GM23338 (cell line): ENCODE measurements at regions not wholly inside any gene's neighbourhood (a gene's known extent, or its start where the extent isn't known, plus 50 kb on each side); places are given as distances from the start of the nearest gene placed in this dataset.

Experiments
- ATAC-seq: fragments of 200-7000 bp; cut with Tn5 transposase; 3 replicates; pipeline ENCODE4 v1.9.1; 2020
- DNase-seq: peaks from one replicate; pipeline ENCODE4 v3.0.0-alpha.2; 2015; ENCODE audit warnings: low spot score
- H2AFZ ChIP-seq: fragments of 200-600 bp; sonication (generic); 2 replicates; pipeline ENCODE4 v1.8.0; 2016; ENCODE audit warnings: antibody characterized with exemption, mild to moderate bottlenecking, moderate library complexity
- H3F3A ChIP-seq: fragments of 200-600 bp; sonication (generic); replicated peaks from 2 replicates; pipeline ENCODE4 v1.8.0; 2017; ENCODE audit warnings: antibody characterized with exemption, mixed run types, low read depth
- H3K27ac ChIP-seq: fragments of 200-600 bp; sonication (generic); 2 replicates; pipeline ENCODE4 v1.6.1; 2016; ENCODE audit warnings: low read depth
- H3K27me3 ChIP-seq: fragments of 200-600 bp; sonication (generic); 2 replicates; pipeline ENCODE4 v1.8.0; 2016; ENCODE audit warnings: mild to moderate bottlenecking, mixed run types, moderate library complexity; ENCODE audit not compliant: insufficient read depth
- H3K36me3 ChIP-seq: fragments of 200-600 bp; sonication (generic); 2 replicates; pipeline ENCODE4 v1.8.0; 2016; ENCODE audit warnings: mild to moderate bottlenecking; ENCODE audit not compliant: insufficient read depth
- H3K4me1 ChIP-seq: fragments of 200-600 bp; sonication (generic); 2 replicates; pipeline ENCODE4 v1.8.0; 2016; ENCODE audit warnings: mild to moderate bottlenecking, moderate library complexity; ENCODE audit not compliant: insufficient read depth
- H3K4me2 ChIP-seq: fragments of 200-600 bp; sonication (generic); 2 replicates; pipeline ENCODE4 v1.7.1; 2017; ENCODE audit warnings: mixed run types
- H3K4me3 ChIP-seq: fragments of 200-600 bp; sonication (generic); 2 replicates; pipeline ENCODE4 v1.6.1; 2016; ENCODE audit warnings: mixed run types
- H3K79me2 ChIP-seq: fragments of 200-600 bp; sonication (generic); replicated peaks from 2 replicates; pipeline ENCODE4 v1.8.0; 2017; ENCODE audit warnings: mild to moderate bottlenecking; ENCODE audit not compliant: insufficient read depth
- H3K9me2 ChIP-seq: fragments of 200-600 bp; sonication (generic); 2 replicates; pipeline ENCODE4 v1.8.0; 2017; ENCODE audit not compliant: insufficient read depth
- H4K20me1 ChIP-seq: fragments of 200-600 bp; sonication (generic); replicated peaks from 2 replicates; pipeline ENCODE4 v1.8.0; 2017; ENCODE audit warnings: mild to moderate bottlenecking; ENCODE audit not compliant: insufficient read depth
- H3K27ac Mint-ChIP-seq: 2 replicates; pipeline ENCODE4 v1.8.0; 2020; ENCODE audit warnings: inconsistent platforms, mild to moderate bottlenecking, moderate library complexity, mixed read lengths
- H3K27me3 Mint-ChIP-seq: 3 replicates; pipeline ENCODE4 v1.8.0; 2022; ENCODE audit warnings: low read depth, mild to moderate bottlenecking, moderate library complexity, mixed read lengths, inconsistent platforms; ENCODE audit not compliant: insufficient read depth, poor library complexity
- H3K36me3 Mint-ChIP-seq: 3 replicates; pipeline ENCODE4 v1.8.0; 2021; ENCODE audit warnings: low read depth, mild to moderate bottlenecking, inconsistent platforms, moderate library complexity, mixed read lengths
- H3K4me1 Mint-ChIP-seq: 3 replicates; pipeline ENCODE4 v1.8.0; 2020; ENCODE audit warnings: mild to moderate bottlenecking, inconsistent platforms, mixed read lengths
- H3K4me3 Mint-ChIP-seq: 3 replicates; pipeline ENCODE4 v1.8.0; 2021; ENCODE audit warnings: moderate library complexity, mild to moderate bottlenecking, inconsistent platforms, mixed read lengths
- H3K9me3 Mint-ChIP-seq: 3 replicates; pipeline ENCODE4 v1.8.0; 2020; ENCODE audit warnings: moderate library complexity, mild to moderate bottlenecking, inconsistent platforms, mixed read lengths
- CREB1 ChIP-seq: fragments of 250-450 bp; sonication (Bioruptor Pico); IDR thresholded peaks from 2 replicates; pipeline ENCODE4 v1.5.0; 2020; ENCODE audit warnings: low read depth, mild to moderate bottlenecking, moderate library complexity
- CTCF ChIP-seq, 2 experiments: fragments of 200-600 bp in 1 of 2; sonication (generic) in 1 of 2; conservative IDR thresholded peaks; 2 replicates each; pipeline versions ENCODE4 v1.5.1 to v1.6.1; 2016 to 2017; ENCODE audit warnings: antibody characterized with exemption in 2 of 2, low read depth in 2 of 2, mild to moderate bottlenecking in 2 of 2, moderate library complexity in 1 of 2
- POLR2AphosphoS5 ChIP-seq: IDR thresholded peaks from 2 replicates; pipeline ENCODE4 v1.6.1; 2016; ENCODE audit warnings: antibody characterized with exemption, low read depth
- REST ChIP-seq: IDR thresholded peaks from one replicate; pipeline ENCODE4 v1.6.1; 2018; ENCODE audit warnings: antibody characterized with exemption; ENCODE audit not compliant: unreplicated experiment
- ZNF114 ChIP-seq: fragments of 250-450 bp; sonication (Bioruptor Pico); IDR thresholded peaks from 2 replicates; pipeline ENCODE4 v1.5.0; 2020; ENCODE audit warnings: mild to moderate bottlenecking, moderate library complexity
- ZNF331 ChIP-seq: fragments of 250-450 bp; sonication (Bioruptor Pico); IDR thresholded peaks from 2 replicates; pipeline ENCODE4 v1.5.0; 2020; ENCODE audit warnings: low read depth, mild to moderate bottlenecking, moderate library complexity
- TF ChIP-seq, protein P1 (sequence below): IDR thresholded peaks from 2 replicates; pipeline ENCODE4 v1.6.1; 2016; ENCODE audit warnings: antibody characterized with exemption
- TF ChIP-seq, protein P2 (sequence below): fragments of 250-450 bp; sonication (Bioruptor Pico); IDR thresholded peaks from 2 replicates; pipeline ENCODE4 v1.5.0; 2020; ENCODE audit warnings: mild to moderate bottlenecking, moderate library complexity

- no peaks in the 10 kb centered on the region for H4K20me1 ChIP-seq
- peaks cover 8% of the 10 kb centered on the region; the same call in 2 of the 3 replicates for H3K4me1 Mint-ChIP-seq
- peaks cover 3% of the 10 kb centered on the region; the same call in 1 of the 2 replicates for H3K4me1 ChIP-seq
- H3K79me2 ChIP-seq: no peaks in the 10 kb centered on the region
- H3K4me3 ChIP-seq: peak overlapping the region; percentile 41; the same call in 1 of the 2 replicates
- peak overlapping the region; percentile 16 for H3K4me3 Mint-ChIP-seq
- peak overlapping the region; percentile 72 for H3K4me2 ChIP-seq
- no peaks in the 10 kb centered on the region for H3F3A ChIP-seq
- H3K9me3 Mint-ChIP-seq: no peaks in the 10 kb centered on the region
- no peak overlapping the region for H3K27ac Mint-ChIP-seq
- H2AFZ ChIP-seq: peak overlapping the region; percentile 49
- H3K9me2 ChIP-seq: no peaks in the 10 kb centered on the region
- no peaks in the 10 kb centered on the region for H3K36me3 Mint-ChIP-seq
- no peak overlapping the region for H3K27ac ChIP-seq
- peaks cover 2% of the 10 kb centered on the region for H3K27me3 Mint-ChIP-seq
- peak; percentile 88 for ATAC-seq
- peak; percentile 90 for DNase-seq
- TF ChIP-seq ZNF114 (CRISPR knock-in tag) (no peak), CREB1 (CRISPR knock-in tag) (0 out of 2 replicates have a peak, but pooled peaks have one; percentile 14), ZNF331 (CRISPR knock-in tag) (no peak), CTCF (conservative IDR thresholded peaks at IDR 0.05; ENCODE audit: low read depth in 2 of 2) (peak; percentile 86 to 94), REST (no peak), POLR2AphosphoS5 (no peak)
- TF ChIP-seq, protein P1, sequence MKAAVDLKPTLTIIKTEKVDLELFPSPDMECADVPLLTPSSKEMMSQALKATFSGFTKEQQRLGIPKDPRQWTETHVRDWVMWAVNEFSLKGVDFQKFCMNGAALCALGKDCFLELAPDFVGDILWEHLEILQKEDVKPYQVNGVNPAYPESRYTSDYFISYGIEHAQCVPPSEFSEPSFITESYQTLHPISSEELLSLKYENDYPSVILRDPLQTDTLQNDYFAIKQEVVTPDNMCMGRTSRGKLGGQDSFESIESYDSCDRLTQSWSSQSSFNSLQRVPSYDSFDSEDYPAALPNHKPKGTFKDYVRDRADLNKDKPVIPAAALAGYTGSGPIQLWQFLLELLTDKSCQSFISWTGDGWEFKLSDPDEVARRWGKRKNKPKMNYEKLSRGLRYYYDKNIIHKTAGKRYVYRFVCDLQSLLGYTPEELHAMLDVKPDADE: no peak
- TF ChIP-seq, protein P2, sequence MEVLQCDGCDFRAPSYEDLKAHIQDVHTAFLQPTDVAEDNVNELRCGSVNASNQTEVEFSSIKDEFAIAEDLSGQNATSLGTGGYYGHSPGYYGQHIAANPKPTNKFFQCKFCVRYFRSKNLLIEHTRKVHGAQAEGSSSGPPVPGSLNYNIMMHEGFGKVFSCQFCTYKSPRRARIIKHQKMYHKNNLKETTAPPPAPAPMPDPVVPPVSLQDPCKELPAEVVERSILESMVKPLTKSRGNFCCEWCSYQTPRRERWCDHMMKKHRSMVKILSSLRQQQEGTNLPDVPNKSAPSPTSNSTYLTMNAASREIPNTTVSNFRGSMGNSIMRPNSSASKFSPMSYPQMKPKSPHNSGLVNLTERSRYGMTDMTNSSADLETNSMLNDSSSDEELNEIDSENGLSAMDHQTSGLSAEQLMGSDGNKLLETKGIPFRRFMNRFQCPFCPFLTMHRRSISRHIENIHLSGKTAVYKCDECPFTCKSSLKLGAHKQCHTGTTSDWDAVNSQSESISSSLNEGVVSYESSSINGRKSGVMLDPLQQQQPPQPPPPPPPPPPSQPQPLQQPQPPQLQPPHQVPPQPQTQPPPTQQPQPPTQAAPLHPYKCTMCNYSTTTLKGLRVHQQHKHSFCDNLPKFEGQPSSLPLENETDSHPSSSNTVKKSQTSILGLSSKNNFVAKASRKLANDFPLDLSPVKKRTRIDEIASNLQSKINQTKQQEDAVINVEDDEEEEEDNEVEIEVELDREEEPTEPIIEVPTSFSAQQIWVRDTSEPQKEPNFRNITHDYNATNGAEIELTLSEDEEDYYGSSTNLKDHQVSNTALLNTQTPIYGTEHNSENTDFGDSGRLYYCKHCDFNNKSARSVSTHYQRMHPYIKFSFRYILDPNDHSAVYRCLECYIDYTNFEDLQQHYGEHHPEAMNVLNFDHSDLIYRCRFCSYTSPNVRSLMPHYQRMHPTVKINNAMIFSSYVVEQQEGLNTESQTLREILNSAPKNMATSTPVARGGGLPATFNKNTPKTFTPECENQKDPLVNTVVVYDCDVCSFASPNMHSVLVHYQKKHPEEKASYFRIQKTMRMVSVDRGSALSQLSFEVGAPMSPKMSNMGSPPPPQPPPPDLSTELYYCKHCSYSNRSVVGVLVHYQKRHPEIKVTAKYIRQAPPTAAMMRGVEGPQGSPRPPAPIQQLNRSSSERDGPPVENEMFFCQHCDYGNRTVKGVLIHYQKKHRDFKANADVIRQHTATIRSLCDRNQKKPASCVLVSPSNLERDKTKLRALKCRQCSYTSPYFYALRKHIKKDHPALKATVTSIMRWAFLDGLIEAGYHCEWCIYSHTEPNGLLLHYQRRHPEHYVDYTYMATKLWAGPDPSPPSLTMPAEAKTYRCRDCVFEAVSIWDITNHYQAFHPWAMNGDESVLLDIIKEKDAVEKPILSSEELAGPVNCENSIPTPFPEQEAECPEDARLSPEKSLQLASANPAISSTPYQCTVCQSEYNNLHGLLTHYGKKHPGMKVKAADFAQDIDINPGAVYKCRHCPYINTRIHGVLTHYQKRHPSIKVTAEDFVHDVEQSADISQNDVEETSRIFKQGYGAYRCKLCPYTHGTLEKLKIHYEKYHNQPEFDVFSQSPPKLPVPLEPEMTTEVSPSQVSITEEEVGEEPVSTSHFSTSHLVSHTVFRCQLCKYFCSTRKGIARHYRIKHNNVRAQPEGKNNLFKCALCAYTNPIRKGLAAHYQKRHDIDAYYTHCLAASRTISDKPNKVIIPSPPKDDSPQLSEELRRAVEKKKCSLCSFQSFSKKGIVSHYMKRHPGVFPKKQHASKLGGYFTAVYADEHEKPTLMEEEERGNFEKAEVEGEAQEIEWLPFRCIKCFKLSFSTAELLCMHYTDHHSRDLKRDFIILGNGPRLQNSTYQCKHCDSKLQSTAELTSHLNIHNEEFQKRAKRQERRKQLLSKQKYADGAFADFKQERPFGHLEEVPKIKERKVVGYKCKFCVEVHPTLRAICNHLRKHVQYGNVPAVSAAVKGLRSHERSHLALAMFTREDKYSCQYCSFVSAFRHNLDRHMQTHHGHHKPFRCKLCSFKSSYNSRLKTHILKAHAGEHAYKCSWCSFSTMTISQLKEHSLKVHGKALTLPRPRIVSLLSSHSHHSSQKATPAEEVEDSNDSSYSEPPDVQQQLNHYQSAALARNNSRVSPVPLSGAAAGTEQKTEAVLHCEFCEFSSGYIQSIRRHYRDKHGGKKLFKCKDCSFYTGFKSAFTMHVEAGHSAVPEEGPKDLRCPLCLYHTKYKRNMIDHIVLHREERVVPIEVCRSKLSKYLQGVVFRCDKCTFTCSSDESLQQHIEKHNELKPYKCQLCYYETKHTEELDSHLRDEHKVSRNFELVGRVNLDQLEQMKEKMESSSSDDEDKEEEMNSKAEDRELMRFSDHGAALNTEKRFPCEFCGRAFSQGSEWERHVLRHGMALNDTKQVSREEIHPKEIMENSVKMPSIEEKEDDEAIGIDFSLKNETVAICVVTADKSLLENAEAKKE (CRISPR knock-in tag): no peak
- no peaks in the 10 kb centered on the region for H3K36me3 ChIP-seq
- peaks cover 10% of the 10 kb centered on the region for H3K27me3 ChIP-seq
Measured at GRCh38 chr6:99868074-99868702, 125.8 kb downstream of the MCHR2 start.
